ENCODE measurements at regions not wholly inside any gene's neighbourhood (a gene's known extent, or its start where the extent isn't known, plus 50 kb on each side); places are given as distances from the start of the nearest gene placed in this dataset.

DNA sequence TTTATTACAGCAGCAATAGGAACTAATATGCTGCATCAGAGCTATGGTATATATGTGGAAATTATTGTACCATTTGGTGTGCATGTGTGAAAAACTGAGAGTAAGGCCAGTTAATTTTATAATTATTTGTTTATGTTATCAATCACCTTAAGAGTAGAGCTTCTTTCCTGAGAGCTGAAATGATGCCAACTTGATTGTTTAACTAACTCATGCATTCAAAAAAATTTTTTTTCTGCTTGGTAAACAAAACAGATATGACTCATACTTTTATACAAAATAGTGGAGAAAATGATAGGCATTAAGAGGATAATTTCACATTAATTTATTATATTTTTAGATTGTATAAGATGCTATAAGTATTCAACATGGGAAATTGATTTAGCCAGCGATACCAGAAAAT, 622.7 kb downstream of the RAPGEF2 start:
- H3K4me3 ChIP-seq (ENCODE audit: low read depth, low read length), result no peak overlapping the region
- TF ChIP-seq, protein P1, sequence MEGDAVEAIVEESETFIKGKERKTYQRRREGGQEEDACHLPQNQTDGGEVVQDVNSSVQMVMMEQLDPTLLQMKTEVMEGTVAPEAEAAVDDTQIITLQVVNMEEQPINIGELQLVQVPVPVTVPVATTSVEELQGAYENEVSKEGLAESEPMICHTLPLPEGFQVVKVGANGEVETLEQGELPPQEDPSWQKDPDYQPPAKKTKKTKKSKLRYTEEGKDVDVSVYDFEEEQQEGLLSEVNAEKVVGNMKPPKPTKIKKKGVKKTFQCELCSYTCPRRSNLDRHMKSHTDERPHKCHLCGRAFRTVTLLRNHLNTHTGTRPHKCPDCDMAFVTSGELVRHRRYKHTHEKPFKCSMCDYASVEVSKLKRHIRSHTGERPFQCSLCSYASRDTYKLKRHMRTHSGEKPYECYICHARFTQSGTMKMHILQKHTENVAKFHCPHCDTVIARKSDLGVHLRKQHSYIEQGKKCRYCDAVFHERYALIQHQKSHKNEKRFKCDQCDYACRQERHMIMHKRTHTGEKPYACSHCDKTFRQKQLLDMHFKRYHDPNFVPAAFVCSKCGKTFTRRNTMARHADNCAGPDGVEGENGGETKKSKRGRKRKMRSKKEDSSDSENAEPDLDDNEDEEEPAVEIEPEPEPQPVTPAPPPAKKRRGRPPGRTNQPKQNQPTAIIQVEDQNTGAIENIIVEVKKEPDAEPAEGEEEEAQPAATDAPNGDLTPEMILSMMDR (IDR thresholded peaks at IDR 0.05; ENCODE audit: low read depth, low read length, missing control alignments), result no peak
- no peak for DNase-seq (ENCODE audit: low read depth)

DNA sequence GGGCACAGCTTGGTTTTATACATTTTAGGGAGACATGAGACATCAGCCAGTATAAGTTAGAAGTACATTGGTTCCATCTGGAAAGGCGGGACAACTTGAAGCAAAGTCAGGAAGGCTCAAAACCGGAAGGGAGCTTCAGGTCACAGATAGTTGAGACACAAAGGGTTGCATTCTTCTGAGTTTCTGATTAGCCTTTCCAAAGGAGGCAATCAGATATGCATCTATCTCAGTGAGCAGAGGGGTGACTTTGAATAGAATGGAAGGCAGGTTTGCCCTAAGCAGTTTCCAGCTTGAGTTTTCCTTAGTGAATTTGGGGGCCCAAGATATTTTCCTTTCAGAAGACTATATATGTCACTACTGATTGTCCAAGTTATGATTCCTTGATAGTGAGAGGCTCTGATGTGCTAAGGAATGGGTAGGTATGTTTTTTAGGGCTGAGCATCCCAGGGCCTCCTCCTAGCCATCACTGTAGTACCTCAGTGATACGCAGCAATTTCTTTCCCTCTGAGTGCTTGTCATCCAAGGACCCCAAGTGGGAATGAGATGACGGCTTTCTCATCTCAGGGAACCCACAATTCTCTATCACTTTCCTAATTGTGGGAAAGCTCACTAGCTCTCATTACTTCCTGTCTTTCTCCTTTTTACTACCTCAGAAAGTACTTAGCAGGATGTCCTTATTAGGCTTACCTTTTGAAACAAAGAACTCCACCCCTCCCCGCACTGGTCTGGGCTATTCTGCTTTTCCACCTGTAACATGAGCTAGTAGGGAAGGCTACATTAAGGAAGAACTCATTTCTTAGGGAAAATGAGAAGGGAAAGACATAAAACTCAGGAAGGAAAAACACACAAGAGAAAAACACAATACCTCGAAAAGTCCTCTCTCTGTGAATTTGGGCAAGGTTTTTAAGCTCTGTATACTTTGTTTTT, 632.7 kb downstream of the RAPGEF2 start:
- TF ChIP-seq, protein P1 (IDR thresholded peaks at IDR 0.05; ENCODE audit: low read depth, low read length, missing control alignments), result no peak
- DNase-seq (ENCODE audit: low read depth), result no peak

DNA sequence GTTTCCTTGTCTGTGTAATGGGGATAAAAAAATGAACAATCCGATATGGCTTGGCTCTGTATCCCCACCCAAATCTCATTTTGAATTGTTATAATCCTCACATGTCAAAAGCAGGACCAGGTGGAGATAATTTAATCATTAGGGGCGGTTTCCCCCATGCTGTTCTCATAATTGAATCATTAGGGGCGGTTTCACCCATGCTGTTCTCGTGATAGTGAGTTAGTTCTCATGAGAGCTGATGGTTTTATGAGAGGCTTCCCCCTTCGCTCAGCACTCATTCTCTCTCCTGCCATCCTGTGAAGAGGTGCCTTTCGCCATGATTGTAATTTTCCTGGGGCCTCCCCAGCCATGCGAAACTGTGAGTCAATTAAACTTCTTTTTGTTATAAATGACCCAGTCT, 633.5 kb downstream of the RAPGEF2 start:
- H3K4me3 ChIP-seq (ENCODE audit: low read depth, low read length), result no peak overlapping the region

More for the DNA sequence above, 632.7 kb downstream of the RAPGEF2 start:
- no peak overlapping the region for H3K4me3 ChIP-seq (ENCODE audit: low read depth, low read length)

DNA sequence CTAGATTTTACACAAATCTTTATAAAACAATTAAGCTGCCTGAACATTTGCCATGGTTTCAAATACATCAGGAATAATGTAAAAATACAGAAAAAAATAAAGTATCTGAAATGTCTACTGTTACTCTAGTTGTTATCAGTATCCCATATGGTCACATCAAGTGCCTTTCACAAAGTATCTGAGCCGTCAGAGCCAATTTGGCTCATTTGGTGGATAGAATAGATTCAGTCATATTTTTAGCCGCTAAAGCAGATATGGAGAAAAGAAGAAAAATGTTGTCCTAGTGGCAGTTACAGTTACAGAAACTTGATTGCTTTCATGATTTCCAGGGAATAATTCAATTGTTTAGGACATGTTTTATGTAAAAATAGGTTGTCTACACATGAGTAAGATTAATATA, 641.1 kb downstream of the RAPGEF2 start:
- H3K4me3 ChIP-seq (ENCODE audit: low read depth, low read length), result no peak overlapping the region
- TF ChIP-seq, protein P1 (IDR thresholded peaks at IDR 0.05; ENCODE audit: low read depth, low read length, missing control alignments), result no peak
- no peak for DNase-seq (ENCODE audit: low read depth)

More for the DNA sequence above, 633.5 kb downstream of the RAPGEF2 start:
- TF ChIP-seq, protein P1 (IDR thresholded peaks at IDR 0.05; ENCODE audit: low read depth, low read length, missing control alignments), result no peak
- DNase-seq (ENCODE audit: low read depth), result no peak

DNA sequence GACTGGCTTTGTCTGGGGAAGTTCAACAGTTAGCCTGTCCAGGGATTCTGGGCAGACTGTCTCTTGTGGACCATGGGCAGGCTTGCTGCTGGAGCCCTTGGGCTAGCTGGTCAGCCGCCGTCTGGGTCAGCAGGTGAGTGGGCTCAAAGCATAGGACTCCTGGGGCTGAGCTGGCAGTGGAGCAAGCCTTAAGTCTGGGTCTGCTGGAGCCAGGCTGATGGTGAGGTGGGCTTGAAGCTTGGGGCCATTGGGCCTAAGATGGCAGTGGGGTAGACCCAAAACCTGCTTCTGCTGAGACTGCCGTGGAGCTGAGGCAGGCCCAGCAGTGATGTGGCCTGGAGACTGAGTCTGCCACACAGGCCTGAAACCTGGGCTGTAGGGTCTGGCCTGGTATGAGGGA, 645.1 kb downstream of the RAPGEF2 start:
- no peak overlapping the region for H3K4me3 ChIP-seq (ENCODE audit: low read depth, low read length)
- TF ChIP-seq, protein P1 (IDR thresholded peaks at IDR 0.05; ENCODE audit: low read depth, low read length, missing control alignments), result no peak
- no peak for DNase-seq (ENCODE audit: low read depth)

DNA sequence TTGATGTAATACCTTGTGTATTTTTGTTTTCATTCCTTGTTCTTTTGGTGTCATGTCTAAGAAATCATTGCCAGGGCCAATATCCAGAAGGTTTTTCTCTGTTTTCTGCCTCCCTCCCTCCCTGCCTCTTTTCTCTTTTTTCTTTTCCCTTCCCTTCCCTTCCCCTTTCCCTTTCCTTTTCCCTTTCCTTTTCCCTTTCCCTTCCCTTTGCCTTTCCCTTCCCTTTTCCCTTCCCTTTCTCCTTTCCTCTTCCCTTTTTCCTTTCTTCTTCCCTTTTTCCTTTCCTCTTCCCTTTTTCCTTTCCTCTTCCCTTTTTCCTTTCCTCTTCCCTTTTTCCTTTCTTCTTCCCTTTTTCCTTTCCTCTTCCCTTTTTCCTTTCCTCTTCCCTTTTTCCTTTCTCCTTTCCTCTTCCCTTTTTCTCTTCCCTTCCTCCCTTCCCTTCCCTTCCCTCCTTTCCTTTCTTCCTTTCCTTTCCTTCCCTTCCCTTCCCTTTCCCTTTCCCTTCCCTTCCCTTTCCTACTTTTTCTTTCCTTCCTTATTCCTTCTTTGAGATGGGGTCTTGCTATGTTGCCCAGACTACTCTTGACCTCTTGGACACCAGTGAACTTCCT, 646.1 kb downstream of the RAPGEF2 start:
- H3K4me3 ChIP-seq (ENCODE audit: low read depth, low read length), result no peak overlapping the region
- DNase-seq (ENCODE audit: low read depth), result no peak
- TF ChIP-seq, protein P1 (IDR thresholded peaks at IDR 0.05; ENCODE audit: low read depth, low read length, missing control alignments), result no peak
